NCI-H82 treated with DMSO at 0.1 percent for 48 hours (cell line): ENCODE measurements at regions not wholly inside any gene's neighbourhood (a gene's known extent, or its start where the extent isn't known, plus 50 kb on each side); places are given as distances from the start of the nearest gene placed in this dataset.

ENCODE experiments used
- DNase-seq: peaks from one replicate; lab custom pipeline; 2025; ENCODE audit not compliant: unreplicated experiment; lab: John Stamatoyannopoulos, UW

DNA sequence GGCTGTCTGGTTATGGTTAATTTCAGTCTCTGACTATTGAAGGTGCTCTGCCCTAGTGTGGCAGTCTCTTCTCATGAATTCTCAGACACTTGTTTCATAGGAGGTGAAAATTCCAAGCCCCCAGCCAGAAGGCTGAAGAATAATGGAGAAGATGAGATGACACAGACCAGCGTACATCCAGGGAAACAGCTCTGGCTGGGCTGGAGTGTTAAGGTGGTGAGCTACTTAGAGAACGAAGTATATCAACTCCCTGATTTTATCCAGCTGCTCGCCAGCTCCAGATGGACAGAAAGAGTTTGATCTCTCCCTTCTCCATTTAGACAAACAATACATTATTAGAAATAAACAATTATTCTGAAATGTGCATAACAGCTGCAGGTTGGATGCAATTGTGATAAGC, 494.5 kb upstream of the RGMA start:
- DNase-seq, result no peak

DNA sequence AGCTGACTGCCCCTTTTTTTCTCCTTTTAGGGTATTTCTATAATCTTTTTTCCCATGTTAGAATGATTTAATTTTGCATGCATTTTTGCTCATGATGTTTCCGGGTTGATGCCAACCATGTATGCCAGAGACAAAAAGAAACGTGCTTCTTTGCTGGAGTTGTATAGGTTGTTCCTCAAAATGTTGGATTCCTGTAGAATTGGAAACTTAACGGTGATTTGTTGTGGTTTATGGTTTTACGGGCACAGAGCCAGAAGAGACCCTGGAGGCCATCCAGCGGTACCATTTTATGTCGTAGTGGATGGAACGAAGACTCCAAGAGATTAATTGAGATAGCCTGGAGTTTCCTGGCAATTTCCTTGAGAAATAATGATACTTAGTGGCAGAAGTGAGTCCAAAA, 481.5 kb upstream of the RGMA start:
- no peak for DNase-seq

DNA sequence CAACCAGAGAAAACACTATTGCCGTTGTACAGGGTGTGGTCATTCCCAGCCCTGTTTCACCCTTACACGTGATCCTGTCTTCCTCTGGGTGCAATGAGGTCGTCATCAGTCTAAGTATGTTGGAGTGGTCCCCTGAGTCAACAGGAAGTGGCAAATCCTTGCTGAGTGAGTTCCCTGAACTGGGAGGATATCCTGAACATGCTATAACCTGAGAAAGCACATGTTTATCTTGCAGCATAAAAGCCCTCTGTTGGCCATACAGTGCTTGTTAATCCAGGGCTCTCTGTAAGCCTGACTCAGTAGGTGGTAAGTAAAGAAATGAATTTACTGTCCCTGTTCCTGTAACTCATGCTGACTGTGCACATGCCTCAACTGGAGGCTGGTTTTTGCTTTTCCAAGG, 477.8 kb upstream of the RGMA start:
- no peak for DNase-seq

DNA sequence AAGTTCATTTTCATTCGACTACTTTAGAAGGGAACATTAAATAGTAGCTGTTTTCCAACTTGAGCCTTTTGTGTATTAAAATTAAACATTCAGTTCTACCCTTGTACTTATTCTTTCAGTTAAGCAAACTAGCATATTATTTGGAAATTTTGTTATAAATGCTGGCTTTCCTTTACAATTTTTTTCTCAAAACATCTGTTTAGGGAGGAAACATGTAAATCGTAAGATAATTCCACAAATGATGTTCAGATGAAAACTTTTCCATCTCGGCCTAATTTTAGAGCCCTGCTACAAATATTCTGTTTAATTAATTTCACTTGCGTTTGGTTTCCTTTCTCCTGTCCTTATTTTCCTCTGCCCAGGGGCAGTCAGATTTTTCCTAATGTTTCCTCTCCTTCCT, 476.2 kb upstream of the RGMA start:
- DNase-seq, result no peak

DNA sequence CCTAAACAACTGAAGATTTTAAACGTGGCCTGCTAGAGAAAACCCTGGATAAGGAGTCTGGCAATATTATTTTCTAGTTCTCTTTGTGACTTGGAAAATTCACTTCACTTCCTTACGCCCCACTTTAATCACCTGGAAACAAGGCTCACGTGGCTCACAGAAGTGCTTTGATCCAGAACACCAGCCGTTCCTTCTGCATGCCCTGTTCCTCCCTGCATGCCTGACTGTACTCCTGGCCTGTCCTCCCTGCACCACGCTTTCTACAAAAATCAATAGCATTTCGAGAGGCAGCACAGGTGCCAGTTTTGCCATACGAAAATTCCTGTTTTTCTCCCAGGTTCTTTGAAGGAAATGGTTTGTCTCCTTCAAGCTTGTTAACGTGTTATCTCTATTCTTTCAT, 474.2 kb upstream of the RGMA start:
- no peak for DNase-seq

DNA sequence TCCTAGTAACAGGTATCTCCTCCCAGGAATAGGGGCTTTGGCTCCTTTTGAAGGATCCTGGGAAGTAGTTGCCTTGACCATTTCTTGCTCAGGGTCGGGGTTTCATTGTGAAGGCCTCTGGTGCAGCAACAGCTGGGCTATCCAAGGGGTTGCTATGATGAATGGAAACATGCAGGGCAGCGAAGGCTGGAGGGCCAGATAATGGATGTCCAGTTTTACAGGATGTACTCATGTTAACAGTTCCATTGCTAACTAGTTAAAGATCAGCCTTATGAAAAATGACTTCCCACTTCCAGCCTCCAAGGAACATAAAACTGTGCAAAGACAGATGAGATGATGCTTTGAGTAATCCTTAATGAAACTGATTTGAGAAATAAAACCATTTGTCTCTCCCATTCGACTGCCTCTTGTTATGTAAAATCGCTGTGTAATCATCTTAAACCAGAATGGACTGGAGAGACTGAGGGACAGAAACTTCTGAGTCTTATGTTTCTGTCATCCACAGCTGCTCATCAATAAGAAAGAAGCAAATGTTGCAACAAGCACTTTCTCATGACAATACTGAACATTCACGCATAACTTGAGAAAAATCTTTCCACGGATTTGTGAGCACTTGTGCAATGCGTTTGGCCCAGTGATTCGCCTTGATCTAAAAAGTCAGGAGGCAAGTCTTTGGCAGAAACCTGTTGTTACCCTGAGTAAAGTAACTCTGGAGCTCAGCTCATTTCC, 473.5 kb upstream of the RGMA start:
- no peak for DNase-seq

DNA sequence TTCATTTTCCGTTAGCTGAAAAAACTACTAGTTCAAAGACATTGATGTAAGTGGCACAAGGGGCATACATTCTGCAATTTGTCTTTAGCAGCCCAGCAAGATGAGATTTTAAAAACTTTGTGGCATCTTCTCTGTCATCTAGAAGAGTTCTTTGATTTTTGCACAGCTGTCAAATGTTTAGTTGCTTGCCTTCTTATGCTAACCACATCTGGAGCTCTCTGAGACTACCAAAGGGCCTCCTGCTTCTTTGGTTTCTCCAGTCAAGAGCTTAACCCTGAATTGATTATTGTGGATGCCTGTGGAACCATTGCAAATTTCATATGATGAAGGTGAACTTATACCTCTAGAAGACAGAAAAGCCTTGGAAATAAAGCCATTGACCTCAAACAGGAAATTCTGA, 468.7 kb upstream of the RGMA start:
- no peak for DNase-seq

DNA sequence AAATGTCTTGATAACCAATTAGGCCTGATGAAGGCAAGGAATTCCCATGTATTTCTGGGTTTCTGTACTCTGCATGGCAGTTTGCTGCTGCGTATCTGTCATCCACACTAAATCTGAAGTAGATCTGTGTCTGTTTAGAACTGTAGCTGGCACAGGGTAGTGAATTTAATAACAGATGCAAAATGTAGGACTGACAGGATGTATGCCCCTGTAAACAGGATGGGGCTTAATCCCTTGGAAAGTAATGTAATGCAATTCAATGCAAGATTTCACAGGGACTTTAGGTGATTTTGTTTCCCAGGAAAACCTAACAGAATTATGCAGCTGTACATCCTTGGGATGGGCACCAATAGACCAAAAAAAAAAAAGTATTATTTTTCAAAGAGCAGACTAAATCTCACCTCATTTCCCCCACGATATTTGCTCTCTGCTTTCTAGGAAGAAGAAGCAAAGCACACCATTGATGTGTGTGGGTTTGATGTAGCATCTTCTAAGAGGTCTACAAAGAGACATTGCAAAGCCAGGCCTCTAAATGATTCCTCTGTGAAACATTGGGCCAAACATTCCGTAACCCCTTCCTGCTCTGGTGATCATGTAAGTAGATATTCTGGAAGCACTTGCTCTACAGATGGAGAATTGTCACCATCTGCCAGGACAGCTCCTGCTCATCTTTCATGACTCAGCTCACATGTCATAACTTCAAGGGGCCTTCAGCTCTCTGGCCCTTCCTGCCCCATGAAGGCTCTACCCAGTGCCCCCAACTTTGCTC, 464.3 kb upstream of the RGMA start:
- no peak for DNase-seq

DNA sequence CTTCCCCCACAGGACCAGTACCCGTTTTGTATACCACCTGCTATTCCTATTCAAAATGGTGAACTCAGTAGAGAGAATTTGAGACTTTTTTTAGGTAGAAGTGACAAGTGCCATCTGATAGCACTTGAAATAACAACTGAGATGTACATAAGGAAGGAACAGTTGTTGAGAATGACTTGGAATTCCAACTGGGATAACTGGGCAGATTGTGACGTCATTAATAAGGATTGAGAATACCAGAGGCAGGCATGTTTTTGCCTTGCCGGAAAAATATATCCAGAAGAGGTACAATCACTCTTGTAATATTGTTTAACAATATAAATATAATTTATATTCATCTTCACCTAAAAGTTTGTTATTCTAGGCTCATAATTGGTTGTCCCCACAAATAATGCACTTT, 454.1 kb upstream of the RGMA start:
- no peak for DNase-seq

DNA sequence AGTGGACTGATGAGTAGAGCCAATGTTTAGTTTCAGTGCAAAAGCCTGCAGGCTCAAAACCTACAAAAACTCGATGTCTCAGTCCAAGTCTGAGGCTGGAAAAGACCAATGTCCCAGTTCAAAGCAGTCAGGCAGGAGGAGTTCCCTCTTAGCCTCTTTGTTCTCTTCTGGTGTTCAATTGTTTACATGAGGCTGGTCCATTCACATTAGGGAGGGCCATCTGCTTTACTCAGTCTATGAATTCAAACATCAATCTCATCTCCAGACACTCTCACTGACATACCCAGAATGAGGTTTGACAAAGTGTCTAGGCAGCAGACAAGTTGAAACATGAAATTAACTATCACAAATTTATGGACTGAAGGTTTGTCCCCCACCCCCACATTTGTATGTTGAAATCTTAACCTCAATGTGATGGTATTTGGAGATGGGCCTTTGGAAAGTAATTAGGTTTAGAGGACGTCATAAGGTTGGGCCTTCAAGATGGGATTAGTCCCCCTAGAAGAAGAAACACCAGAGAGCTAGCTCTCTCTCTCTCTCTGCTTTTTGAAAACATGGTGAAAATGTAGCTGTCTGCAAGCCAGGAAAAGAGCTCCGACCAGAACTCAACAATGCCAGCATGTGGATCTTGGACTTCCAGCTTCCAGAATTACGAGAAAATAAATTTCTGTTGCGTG, 438.5 kb upstream of the RGMA start:
- DNase-seq, result no peak

DNA sequence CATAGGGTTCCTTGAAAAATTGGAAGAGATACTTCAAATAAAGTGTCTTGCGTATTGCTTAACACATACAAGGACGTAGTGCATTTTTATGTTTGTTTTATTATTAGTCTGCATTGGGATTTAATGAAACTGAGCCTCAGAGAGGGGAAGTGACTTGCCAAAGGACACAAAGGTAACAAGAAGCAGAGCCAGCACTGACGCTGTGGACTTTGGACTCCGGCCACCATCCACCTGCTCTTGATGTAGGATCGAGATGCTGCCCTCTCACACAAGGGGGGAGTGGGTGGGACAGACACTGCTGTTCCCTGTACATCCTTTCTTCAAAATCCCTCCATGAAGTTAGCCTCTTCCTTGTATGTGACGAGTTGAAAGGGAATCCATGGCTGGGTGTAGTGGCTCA, 435.4 kb upstream of the RGMA start:
- no peak for DNase-seq

DNA sequence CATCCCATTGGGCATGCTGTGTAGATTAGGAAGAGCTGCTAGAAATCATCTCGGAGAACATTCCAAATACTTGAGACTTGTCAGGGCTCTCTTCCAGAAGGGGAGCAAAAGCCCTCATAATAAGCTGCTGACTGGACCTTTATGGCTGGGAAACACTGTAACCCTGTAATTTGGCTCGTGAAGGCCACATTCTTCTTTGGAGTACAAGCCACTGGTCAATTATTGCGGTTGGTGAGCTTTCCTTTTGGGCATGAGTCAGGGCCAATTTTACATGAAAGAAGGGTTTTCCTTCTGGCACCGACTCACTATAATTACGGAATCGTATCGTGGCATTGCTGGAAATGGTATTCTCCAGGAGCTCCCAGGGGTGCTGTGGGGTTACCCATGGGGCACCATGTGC, 434.5 kb upstream of the RGMA start:
- no peak for DNase-seq

DNA sequence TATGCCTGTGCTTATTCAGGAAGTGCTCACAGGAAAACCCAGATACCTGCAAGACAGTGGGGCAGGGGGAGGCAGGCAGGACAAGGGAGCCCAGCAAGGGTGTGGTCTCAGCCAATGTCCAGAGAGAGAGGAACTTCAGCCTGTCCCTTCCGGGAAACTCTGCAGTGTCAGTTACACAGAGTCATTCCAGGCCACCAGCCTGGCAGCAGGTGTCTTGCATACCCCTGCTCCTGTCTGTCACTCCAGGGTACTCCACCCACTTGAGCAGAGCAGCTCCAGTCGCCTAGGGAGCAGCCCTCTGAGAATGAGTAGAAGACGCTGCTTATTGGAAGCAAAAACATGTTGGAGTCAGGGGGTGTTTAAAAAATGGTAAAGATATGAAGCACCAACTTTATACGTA, 431.2 kb upstream of the RGMA start:
- DNase-seq, result no peak

DNA sequence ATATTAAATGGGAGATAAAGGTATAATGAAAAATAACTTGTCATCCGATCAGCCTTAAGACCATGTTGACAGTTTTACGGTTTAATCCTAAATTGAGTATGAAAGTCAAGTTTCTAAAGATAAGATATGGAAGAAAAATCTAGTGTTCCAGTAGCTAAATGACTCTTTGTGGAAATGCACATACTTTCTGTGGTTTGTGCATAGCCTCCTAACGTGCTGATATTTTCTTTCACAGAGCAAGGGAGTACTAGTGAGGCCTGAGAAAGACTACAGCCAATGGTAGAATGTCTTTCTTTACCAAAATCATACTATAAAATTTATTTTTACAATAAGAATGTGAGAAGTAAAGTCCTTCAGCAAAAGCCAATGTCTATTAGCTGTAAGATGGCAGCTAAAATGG, 430.6 kb upstream of the RGMA start:
- no peak for DNase-seq

DNA sequence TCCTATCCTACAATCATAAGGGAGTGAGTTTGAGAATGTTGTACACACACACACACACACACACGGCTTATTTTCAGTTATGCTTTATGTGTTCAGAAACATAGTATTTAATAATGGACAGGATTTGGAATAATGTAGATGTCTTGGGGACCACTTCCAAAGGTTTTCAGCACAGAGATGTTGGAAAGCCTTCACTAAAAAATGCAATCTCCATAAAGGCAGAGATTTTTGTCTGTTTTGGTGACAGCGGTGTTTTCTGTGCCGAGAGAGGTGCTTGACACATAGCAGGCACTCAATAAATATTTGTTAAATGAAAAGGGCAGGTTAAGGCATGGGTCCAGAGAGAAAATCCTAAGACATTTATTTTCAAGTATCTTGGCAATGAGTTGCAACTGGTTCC, 428.2 kb upstream of the RGMA start:
- no peak for DNase-seq

DNA sequence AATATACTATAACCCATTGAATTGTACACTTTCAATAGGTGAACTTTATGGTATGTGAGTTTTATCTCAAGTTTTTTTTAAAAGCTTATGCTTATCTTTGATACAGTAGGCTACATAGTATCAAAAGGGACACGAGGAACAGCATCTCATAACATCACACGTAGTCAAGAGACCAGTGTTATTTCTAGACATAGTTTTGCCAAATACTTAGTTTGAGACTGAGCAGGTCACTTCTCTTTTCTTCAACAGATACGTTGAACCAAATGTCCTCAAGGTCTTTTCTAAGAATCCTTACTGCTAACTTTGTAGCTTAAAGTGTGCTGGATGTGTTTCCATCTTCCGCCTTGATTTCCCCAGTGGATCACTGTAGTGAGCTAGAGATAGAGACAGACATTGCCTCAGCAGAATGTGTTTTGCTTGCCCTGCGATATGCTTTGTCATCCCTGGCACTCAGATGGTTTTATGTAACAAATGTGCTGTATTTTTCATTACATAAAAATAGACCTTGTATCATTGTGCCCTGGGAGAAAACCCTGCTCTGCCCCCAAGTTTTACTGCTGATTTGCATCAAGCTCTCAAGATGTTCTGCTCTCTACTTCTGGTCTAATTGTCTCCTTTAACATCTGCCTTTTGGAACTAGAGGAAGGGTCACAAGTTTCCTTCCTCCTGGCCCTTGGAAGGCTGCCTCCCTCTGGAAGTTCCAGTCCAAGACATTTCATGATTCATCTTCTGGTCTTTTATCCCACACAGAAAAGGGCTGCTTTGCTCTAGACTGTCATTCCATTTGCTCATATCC, 426.4 kb upstream of the RGMA start:
- no peak for DNase-seq

DNA sequence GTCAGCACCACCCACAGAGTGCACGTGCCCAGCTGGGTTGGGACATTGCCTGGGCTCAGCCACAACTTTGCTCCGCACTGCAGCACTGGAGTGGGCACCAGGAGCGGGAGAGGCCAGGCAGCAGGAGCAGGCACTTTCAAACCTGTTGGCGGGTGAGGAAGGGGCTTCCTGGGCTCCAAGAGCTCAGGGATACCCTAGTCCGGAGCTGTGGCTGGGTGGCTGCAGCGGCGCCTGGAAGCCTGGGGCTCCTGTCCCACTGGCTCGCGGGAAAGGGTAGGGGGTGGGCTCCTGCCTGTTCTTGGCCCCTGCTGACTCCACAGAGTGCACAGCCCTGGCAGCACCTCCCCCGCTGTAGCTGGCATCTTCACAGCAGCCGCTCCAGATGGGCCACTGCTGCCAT, 417.6 kb upstream of the RGMA start:
- DNase-seq, result no peak

DNA sequence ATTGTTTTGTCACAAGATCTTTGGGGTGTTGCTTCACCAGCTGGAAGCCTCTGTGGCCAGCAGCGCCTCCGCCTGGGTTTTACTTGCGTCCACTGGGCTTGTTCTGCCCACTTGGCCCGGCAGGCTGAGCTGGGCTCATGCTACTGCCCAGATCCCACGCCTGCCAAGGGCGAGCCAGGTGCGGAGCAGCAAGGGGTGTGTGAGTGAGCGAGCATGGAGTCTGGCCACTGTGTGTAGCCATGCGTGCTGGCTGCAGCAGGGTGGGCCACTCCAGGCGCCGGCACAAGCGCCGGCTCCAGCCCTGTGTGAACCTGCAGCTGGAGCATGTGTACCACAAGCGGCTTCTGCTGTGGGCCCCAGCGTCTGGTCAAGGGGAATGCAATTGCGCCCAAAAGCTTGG, 416.5 kb upstream of the RGMA start:
- DNase-seq, result no peak

DNA sequence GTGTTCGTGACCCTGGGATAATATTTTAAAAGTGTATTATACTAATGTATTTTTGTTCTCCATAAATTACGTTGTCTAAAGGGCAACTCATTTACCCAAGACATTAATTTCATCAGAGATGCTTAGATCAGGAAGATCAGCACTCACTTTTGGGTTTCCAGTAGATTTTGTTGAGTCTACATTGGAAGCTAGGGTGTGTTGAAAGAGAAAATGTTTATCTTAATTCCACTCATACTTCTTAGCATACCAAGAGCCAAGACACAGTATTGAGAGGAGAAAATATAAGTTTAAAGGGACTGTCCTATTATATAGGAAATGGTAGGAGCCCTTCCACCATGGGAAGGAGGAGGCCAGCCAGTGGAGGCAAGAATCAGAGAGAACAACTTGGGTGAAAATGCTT, 412.9 kb upstream of the RGMA start:
- no peak for DNase-seq

DNA sequence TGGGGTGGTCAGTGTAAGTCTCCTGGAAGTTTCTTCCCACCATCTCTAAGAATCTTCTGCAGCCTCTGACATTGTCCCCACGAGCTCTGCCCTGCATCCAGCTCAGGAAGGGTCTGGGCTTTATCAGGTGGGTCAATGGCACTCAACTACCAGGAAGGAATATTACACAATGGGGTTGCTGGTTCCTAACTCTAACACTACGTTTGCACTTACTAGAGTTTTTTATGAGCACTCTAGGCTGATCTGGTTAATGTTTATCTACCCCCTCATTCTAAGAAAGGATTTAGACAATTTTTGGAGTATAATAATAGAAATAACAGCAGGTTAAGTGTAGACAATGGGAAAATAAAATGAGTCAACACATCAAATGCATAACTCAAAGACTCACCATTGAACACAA, 411.1 kb upstream of the RGMA start:
- no peak for DNase-seq

DNA sequence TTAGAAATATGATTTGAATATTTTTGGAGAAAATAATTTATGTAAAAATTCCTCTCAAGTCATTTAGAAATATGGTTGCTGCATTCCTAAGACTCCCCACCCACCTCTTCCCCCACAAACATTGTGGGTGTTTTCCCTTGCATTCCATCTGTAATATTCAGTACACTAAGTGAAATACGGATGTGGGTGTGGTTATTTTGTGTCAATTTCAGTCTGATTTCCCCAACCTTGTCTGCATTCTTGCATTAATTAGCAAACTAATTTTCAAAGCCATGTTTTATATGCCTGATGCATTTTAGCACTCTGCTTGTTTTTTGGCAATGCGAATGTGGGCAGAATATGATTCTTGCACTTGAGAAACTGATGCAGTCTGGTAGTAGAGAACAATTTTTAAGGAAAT, 408.3 kb upstream of the RGMA start:
- DNase-seq, result no peak

DNA sequence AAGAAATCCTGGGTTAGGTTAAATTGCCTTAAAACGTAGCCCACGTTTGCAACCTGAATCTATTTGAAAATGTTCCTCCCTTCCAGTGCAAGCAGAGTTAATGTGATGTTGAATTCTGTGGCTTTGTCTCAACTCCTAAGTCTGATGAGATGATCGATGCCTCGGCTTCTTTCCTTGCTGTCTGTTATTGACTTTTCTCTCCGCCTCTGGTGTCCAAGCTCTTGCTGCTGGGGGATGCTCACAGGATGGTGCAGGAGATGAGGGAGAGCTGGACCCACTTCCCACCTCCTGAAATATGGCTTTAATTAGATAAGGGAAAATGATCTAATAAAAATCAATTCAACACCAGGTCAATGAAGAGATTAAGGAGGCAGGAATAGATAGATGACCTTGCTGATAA, 407.9 kb upstream of the RGMA start:
- DNase-seq, result no peak
